Kidney (tissue), 13 donors: ENCODE measurements at regions not wholly inside any gene's neighbourhood (a gene's known extent, or its start where the extent isn't known, plus 50 kb on each side); places are given as distances from the start of the nearest gene placed in this dataset.

Experiments used
- DNase-seq, 5 donors: peaks; one replicate each; pipeline ENCODE4 v3.0.0-alpha.2; 2013 to 2020
- FAIRE-seq: peaks from 2 replicates; lab custom pipeline; 2012; peaks lifted over from hg19 to GRCh38; lab: Jason Lieb, UNC
- H3K27ac ChIP-seq, 2 donors: one replicate each; pipeline ENCODE4 v1.7.0; 2013; ENCODE audit warnings: low read depth in 2 of 2, low read length in 2 of 2, inconsistent platforms in 1 of 2
- H3K27me3 ChIP-seq: one replicate; pipeline ENCODE4 v1.7.1; 2013; ENCODE audit warnings: low read length, inconsistent platforms; ENCODE audit not compliant: control insufficient read depth, insufficient read depth
- H3K36me3 ChIP-seq, 3 donors: one replicate each; pipeline versions ENCODE4 v1.7.0 to v1.7.1; 2013; ENCODE audit warnings: low read length in 3 of 3, control low read depth in 1 of 3, inconsistent platforms in 1 of 3; ENCODE audit not compliant: insufficient read depth in 3 of 3, control insufficient read depth in 2 of 3
- H3K4me1 ChIP-seq, 3 donors: one replicate each; pipeline versions ENCODE4 v1.7.0 to v1.7.1; 2013; ENCODE audit warnings: low read length in 3 of 3, inconsistent platforms in 1 of 3, low read depth in 1 of 3; ENCODE audit not compliant: control insufficient read depth in 2 of 3, insufficient read depth in 2 of 3
- H3K4me3 ChIP-seq, 3 donors: one replicate each; pipeline versions ENCODE4 v1.7.0 to v1.8.1; 2013; ENCODE audit warnings: low read length in 3 of 3, control low read depth in 1 of 3, inconsistent platforms in 1 of 3
- H3K9ac ChIP-seq, 3 donors: one replicate each; pipeline versions ENCODE4 v1.7.0 to v1.7.1; 2013; ENCODE audit warnings: low read length in 3 of 3, control low read depth in 1 of 3, inconsistent platforms in 1 of 3
- H3K9me3 ChIP-seq, 3 donors: one replicate each; pipeline versions ENCODE4 v1.7.0 to v1.7.1; 2013; ENCODE audit warnings: low read length in 3 of 3, control low read depth in 1 of 3, inconsistent platforms in 1 of 3; ENCODE audit not compliant: control insufficient read depth in 2 of 3, insufficient read depth in 1 of 3
- intact Hi-C: fragments of 100-400 bp; cut with DNase I; formaldehyde crosslinking; loops from one replicate; pipeline ENCODE4 v1.11.1; 2022
- TF ChIP-seq, protein P1 (sequence below): IDR thresholded peaks from 3 replicates; pipeline ENCODE4 v1.5.1; 2012; ENCODE audit warnings: mild to moderate bottlenecking, moderate library complexity, borderline replicate concordance; ENCODE audit not compliant: insufficient read depth; ENCODE audit errors: extremely low read depth
- donor health status: control.
- donor health status: control.
- donor health status: control.
- donor health status: control.
- donor health status: control.
- donor health status: DM: yes; HTN: yes; CAD: no.
- donor health status: Normal renal cell carcinoma (clear cell type).

DNA sequence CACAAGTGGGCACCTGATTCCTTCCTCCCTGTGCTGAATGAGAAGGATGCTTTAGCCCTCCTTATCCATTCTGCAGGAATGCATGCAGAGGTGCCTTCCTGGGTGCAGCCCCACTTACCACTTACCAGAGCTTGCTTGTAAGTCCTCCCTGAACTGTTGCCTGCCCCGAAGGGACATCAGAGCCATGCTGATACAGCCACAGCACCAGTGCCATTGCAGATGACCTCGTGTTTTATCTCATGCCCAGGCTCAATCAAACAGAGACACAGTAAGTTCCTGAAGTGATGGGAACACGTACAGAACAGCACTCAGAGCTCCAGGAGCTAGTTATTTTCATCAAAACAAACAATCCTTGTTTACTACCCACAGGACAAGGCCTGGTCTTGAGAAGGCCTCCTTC, 81.9 kb downstream of the ATP1A1 start:
- no peaks in the 10 kb centered on the region for H3K36me3 ChIP-seq
- no peak overlapping the region for H3K9ac ChIP-seq
- no peak overlapping the region for H3K4me3 ChIP-seq
- peaks cover 0 to 3% (median 0%) of the 10 kb centered on the region in 3 donors for H3K4me1 ChIP-seq
- no peaks in the 10 kb centered on the region for H3K9me3 ChIP-seq
- FAIRE-seq = no peak
- no peak overlapping the region for H3K27ac ChIP-seq
- intact Hi-C loops = no loop called here
- DNase-seq = no peak
- no peaks in the 10 kb centered on the region for H3K27me3 ChIP-seq
- TF ChIP-seq, protein P1, sequence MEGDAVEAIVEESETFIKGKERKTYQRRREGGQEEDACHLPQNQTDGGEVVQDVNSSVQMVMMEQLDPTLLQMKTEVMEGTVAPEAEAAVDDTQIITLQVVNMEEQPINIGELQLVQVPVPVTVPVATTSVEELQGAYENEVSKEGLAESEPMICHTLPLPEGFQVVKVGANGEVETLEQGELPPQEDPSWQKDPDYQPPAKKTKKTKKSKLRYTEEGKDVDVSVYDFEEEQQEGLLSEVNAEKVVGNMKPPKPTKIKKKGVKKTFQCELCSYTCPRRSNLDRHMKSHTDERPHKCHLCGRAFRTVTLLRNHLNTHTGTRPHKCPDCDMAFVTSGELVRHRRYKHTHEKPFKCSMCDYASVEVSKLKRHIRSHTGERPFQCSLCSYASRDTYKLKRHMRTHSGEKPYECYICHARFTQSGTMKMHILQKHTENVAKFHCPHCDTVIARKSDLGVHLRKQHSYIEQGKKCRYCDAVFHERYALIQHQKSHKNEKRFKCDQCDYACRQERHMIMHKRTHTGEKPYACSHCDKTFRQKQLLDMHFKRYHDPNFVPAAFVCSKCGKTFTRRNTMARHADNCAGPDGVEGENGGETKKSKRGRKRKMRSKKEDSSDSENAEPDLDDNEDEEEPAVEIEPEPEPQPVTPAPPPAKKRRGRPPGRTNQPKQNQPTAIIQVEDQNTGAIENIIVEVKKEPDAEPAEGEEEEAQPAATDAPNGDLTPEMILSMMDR = no peak

- Histone ChIP-seq H3K9me3 (no peaks in the 10 kb centered on the region), H3K27ac (no peak overlapping the region), H3K4me3 (no peak overlapping the region), H3K36me3 (no peaks in the 10 kb centered on the region), H3K27me3 (no peaks in the 10 kb centered on the region), H3K9ac (no peak overlapping the region), H3K4me1 (peaks cover 0 to 3% (median 0%) of the 10 kb centered on the region in 3 donors)
- intact Hi-C loops = no loop called here
- TF ChIP-seq, protein P1 = no peak
- no peak for DNase-seq
- FAIRE-seq = no peak
Observed at GRCh38 chr1:116455509-116455908, 82.5 kb downstream of the ATP1A1 start.

GRCh38 chr1:116457946-116458604, 85.0 kb downstream of the ATP1A1 start:
- H3K36me3 ChIP-seq = no peaks in the 10 kb centered on the region
- TF ChIP-seq, protein P1 = no peak
- H3K9ac ChIP-seq = no peak overlapping the region
- H3K27ac ChIP-seq = no peak overlapping the region
- no peaks in the 10 kb centered on the region for H3K27me3 ChIP-seq
- intact Hi-C loops = no loop called here
- H3K9me3 ChIP-seq = no peaks in the 10 kb centered on the region
- no peak overlapping the region for H3K4me3 ChIP-seq
- FAIRE-seq (no peak), DNase-seq (peak in 1 of 5 donors; percentile 19)
- peaks cover 0 to 6% (median 0%) of the 10 kb centered on the region in 3 donors for H3K4me1 ChIP-seq

DNA sequence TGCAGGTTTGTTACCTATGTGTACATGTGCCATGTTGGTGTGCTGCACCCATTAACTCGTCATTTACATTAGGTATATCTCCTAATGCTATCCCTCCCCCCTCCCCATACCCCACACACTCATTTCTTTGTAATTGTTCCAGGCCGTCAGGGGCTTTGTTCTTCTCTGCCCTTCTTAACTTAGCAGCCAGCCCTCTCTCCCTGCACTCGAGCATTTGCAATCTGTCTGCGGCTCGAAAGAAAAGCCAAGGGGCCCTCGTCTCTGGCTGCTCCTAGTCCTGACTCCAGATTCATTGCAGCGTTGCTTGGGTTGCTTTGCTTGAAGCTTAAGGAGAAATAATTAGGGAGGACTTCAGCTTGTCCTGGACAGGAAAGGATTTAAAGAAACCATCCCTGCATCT, 85.7 kb downstream of the ATP1A1 start:
- Histone ChIP-seq H3K27me3 (no peaks in the 10 kb centered on the region), H3K4me3 (no peak overlapping the region), H3K9me3 (no peaks in the 10 kb centered on the region), H3K36me3 (no peaks in the 10 kb centered on the region), H3K4me1 (peaks cover 0 to 6% (median 0%) of the 10 kb centered on the region in 3 donors), H3K9ac (no peak overlapping the region), H3K27ac (no peak overlapping the region)
- no peak for FAIRE-seq
- no peak for DNase-seq
- intact Hi-C loops = no loop called here
- TF ChIP-seq, protein P1 = no peak
